ENCODE measurements at regions not wholly inside any gene's neighbourhood (a gene's known extent, or its start where the extent isn't known, plus 50 kb on each side); places are given as distances from the start of the nearest gene placed in this dataset.

GRCh38 chr6:15993716-15994228 lies 135.1 kb upstream of the MYLIP start:
- TF ChIP-seq CTCF (IDR thresholded peaks at IDR 0.05) (no peak), POLR2A (IDR thresholded peaks at IDR 0.05) (no peak), POLR2AphosphoS5 (IDR thresholded peaks at IDR 0.05) (no peak)

Data from prostate gland (tissue), 2 donors.